Stomach (tissue), 8 donors: ENCODE measurements at regions not wholly inside any gene's neighbourhood (a gene's known extent, or its start where the extent isn't known, plus 50 kb on each side); places are given as distances from the start of the nearest gene placed in this dataset.

Experiments
- DNase-seq, 2 donors: peaks; one replicate each; pipeline versions ENCODE4 v3.0.0 to v3.0.0-alpha.2; 2013 to 2019
- H3K27ac ChIP-seq, 5 donors: fragments of 200-600 bp in 4 of 5; sonication (generic) in 4 of 5; one replicate each; pipeline ENCODE4 v1.5.1; 2013 to 2019; ENCODE audit warnings: mild to moderate bottlenecking in 1 of 5, moderate library complexity in 1 of 5
- H3K27me3 ChIP-seq, 3 donors: fragments of 200-600 bp; sonication (generic); one replicate each; pipeline ENCODE4 v1.5.1; 2017 to 2019; ENCODE audit warnings: mixed run types in 1 of 3
- H3K36me3 ChIP-seq, 4 donors: fragments of 200-600 bp; sonication (generic); 1 replicate in 3 of 4; 2 replicates in 1 of 4; pipeline ENCODE4 v1.5.1; 2016 to 2019
- H3K4me1 ChIP-seq, 4 donors: fragments of 200-600 bp; sonication (generic); one replicate each; pipeline ENCODE4 v1.5.1; 2016 to 2019
- H3K4me3 ChIP-seq, 4 donors: fragments of 200-600 bp; sonication (generic) in 3 of 4; one replicate each; pipeline ENCODE4 v1.5.1; 2016 to 2019; ENCODE audit warnings: mild to moderate bottlenecking in 1 of 4
- H3K9me3 ChIP-seq, 4 donors: fragments of 200-600 bp; sonication (generic); one replicate each; pipeline ENCODE4 v1.5.1; 2016 to 2019
- EP300 ChIP-seq: sonication (generic); formaldehyde crosslinking; IDR thresholded peaks from one replicate; pipeline ENCODE4 v1.6.1; 2017; ENCODE audit warnings: antibody characterized with exemption
- POLR2A ChIP-seq, 4 donors: fragments of 450-650 bp; IDR thresholded peaks; one replicate each; pipeline ENCODE4 v1.6.1; 2016; ENCODE audit warnings: antibody characterized with exemption in 4 of 4, control low read depth in 2 of 4, mild to moderate bottlenecking in 1 of 4, moderate library complexity in 1 of 4
- POLR2AphosphoS5 ChIP-seq, 3 donors: sonication (generic); formaldehyde crosslinking; IDR thresholded peaks; one replicate each; pipeline ENCODE4 v1.6.1; 2016; ENCODE audit warnings: antibody characterized with exemption in 3 of 3
- WGBS, 5 donors: extraction: QIAGEN DNeasy Blood & Tissue Kit in 3 of 5; methylation state at CpG; one replicate each; pipeline versions ENCODE4 v1.1.5 to v1.1.7; 2013 to 2018; 5-methylcytosine and 5-hydroxymethylcytosine counted together
- intact Hi-C: fragments of 100-400 bp; cut with DNase I; formaldehyde crosslinking; loops from one replicate; pipeline ENCODE4 v1.15.1; 2023; ENCODE audit warnings: low total_unique reads
- TF ChIP-seq, protein P1 (sequence below), 7 experiments: fragments of 450-650 bp in 4 of 7; fragments of 200-600 bp in 3 of 7; sonication (generic) in 3 of 7; IDR thresholded peaks; one replicate each; pipeline ENCODE4 v1.5.1; 2016 to 2019; ENCODE audit warnings: antibody characterized with exemption in 7 of 7, control low read depth in 2 of 7, mild to moderate bottlenecking in 1 of 7
- donor health status: healthy with polysubstance abuse.
- donor health status: Bipolar disorder and iron deficiency.
- donor health status: healthy.

DNA sequence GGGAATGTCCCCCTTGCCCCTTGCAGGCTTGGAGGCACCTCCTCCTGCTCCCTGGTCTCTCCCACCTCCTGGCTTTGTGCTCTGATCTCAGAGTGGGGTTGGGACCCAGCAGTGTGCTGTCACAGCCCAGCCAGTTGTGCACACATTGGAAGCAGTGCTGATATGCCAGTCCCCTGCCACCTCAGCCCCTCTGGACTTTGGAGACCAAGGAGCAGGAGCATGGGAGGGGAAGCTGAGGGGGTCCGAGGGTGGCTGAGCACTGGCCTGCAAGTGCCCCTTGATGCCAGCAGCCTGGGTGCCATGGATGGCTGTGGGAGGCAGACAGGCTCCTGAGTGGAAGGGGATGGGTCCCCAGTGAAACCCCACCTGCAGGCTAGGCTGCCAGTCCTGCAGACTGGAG lies 235.4 kb downstream of the ZNF716 start:
- Histone ChIP-seq H3K27me3 (no peaks in the 10 kb centered on the region), H3K9me3 (peaks cover 0 to 12% (median 7%) of the 10 kb centered on the region in 4 donors), H3K27ac (no peak overlapping the region), H3K36me3 (no peaks in the 10 kb centered on the region), H3K4me3 (no peak overlapping the region), H3K4me1 (no peaks in the 10 kb centered on the region)
- WGBS, 5 donors: 33 to 56% (median 46%) methylated on average over 1 of the region's 1 CpG; no CpG with 5 or more reads in 1 of the 5 donors
- no peak for DNase-seq
- intact Hi-C loops: no loop called here
- no peak for TF ChIP-seq POLR2AphosphoS5 (IDR thresholded peaks at IDR 0.05)
- TF ChIP-seq, protein P1, sequence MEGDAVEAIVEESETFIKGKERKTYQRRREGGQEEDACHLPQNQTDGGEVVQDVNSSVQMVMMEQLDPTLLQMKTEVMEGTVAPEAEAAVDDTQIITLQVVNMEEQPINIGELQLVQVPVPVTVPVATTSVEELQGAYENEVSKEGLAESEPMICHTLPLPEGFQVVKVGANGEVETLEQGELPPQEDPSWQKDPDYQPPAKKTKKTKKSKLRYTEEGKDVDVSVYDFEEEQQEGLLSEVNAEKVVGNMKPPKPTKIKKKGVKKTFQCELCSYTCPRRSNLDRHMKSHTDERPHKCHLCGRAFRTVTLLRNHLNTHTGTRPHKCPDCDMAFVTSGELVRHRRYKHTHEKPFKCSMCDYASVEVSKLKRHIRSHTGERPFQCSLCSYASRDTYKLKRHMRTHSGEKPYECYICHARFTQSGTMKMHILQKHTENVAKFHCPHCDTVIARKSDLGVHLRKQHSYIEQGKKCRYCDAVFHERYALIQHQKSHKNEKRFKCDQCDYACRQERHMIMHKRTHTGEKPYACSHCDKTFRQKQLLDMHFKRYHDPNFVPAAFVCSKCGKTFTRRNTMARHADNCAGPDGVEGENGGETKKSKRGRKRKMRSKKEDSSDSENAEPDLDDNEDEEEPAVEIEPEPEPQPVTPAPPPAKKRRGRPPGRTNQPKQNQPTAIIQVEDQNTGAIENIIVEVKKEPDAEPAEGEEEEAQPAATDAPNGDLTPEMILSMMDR (IDR thresholded peaks at IDR 0.05): no peak
- TF ChIP-seq EP300: no peak
- TF ChIP-seq POLR2A (IDR thresholded peaks at IDR 0.05): no peak
